ENCODE measurements at regions not wholly inside any gene's neighbourhood (a gene's known extent, or its start where the extent isn't known, plus 50 kb on each side); places are given as distances from the start of the nearest gene placed in this dataset.

GRCh38 chr1:222077206-222077605, 335.3 kb upstream of the DUSP10 start:
- TF ChIP-seq EZH2 (IDR thresholded peaks at IDR 0.05; ENCODE audit: borderline replicate concordance, insufficient read depth, low read length, poor library complexity, severe bottlenecking) (no peak), CTCF (IDR thresholded peaks at IDR 0.05; ENCODE audit: poor library complexity, severe bottlenecking) (no peak), TAF1 (IDR thresholded peaks at IDR 0.05; ENCODE audit: low read depth) (no peak), POLR2AphosphoS5 (IDR thresholded peaks at IDR 0.05) (no peak), RAD21 (conservative IDR thresholded peaks at IDR 0.05) (no peak), REST (IDR thresholded peaks at IDR 0.05; ENCODE audit: borderline replicate concordance) (no peak)

Data from neural cell (in vitro differentiated cells).